ENCODE measurements at regions not wholly inside any gene's neighbourhood (a gene's known extent, or its start where the extent isn't known, plus 50 kb on each side); places are given as distances from the start of the nearest gene placed in this dataset.

- WGBS (ENCODE audit: low lambda C conversion rate): 3% methylated on average over 5 of the region's 5 CpGs
- ChIA-PET POLR2A (no interaction called here), CTCF (ENCODE audit: low intra/inter-chr PET ratio, low total read pairs) (no interaction called here)
- Histone ChIP-seq H2AFZ (ENCODE audit: low read length) (no peak overlapping the region), H3K36me3 (replicated peaks in 1 of 2; ENCODE audit: control insufficient read depth in 1 of 2, insufficient read depth in 2 of 2, low read length in 2 of 2) (no peaks in the 10 kb centered on the region), H3K4me2 (ENCODE audit: low read depth, low read length) (no peak overlapping the region), H3K27me3 (ENCODE audit: control insufficient read depth in 1 of 2, insufficient read depth in 2 of 2, low read length in 2 of 2) (no peaks in the 10 kb centered on the region), H3K27ac (ENCODE audit: extremely low read length, insufficient read depth, low read length) (no peak overlapping the region), H3K9ac (ENCODE audit: insufficient read depth, low read depth, low read length) (no peak overlapping the region), H3K79me2 (ENCODE audit: insufficient read depth, low read length) (no peaks in the 10 kb centered on the region), H3K4me3 (replicated peaks in 1 of 3; ENCODE audit: insufficient read depth in 1 of 3, low read depth in 2 of 3, low read length in 3 of 3) (no peak overlapping the region), H3K9me3 (ENCODE audit: low read length) (no peaks in the 10 kb centered on the region), H3K4me1 (ENCODE audit: insufficient read depth, low read length) (no peaks in the 10 kb centered on the region), H4K20me1 (ENCODE audit: insufficient read depth, low read length) (no peaks in the 10 kb centered on the region)
- BruUV-seq (replicated peaks): no TSS peak
- in situ Hi-C loops (cut with HindIII; ENCODE audit: extremely low pct_ligation_motif_present, low pct_unique_long_range_greater_than_20kb) (no loop called here), intact Hi-C loops (cut with micrococcal nuclease; ENCODE audit: unreplicated experiment) (no loop called here)
- no peak for ATAC-seq
- FAIRE-seq: no peak
- TF ChIP-seq E2F1 (CRISPR knock-in tag; IDR thresholded peaks at IDR 0.05) (no peak), SSRP1 (CRISPR knock-in tag; IDR thresholded peaks at IDR 0.05) (no peak)
- DNase-seq (ENCODE audit: low spot score): no peak
Measured at GRCh38 chr5:163757344-163757743, 251.9 kb downstream of the MAT2B start.

GRCh38 chr5:163758283-163758711, 252.9 kb downstream of the MAT2B start:
- TF ChIP-seq ETV5 (CRISPR knock-in tag; IDR thresholded peaks at IDR 0.05; ENCODE audit: borderline replicate concordance): no peak
- TF ChIP-seq LCORL (IDR thresholded peaks at IDR 0.05): peak; percentile 88
- TF ChIP-seq LCORL (CRISPR knock-in tag; IDR thresholded peaks at IDR 0.05): no peak
- no peaks in the 10 kb centered on the region for H3K27me3 ChIP-seq (ENCODE audit: control insufficient read depth in 1 of 2, insufficient read depth in 2 of 2, low read length in 2 of 2)
- ATAC-seq (no peak), DNase-seq (ENCODE audit: low spot score) (no peak), FAIRE-seq (no peak)
- H3K27ac ChIP-seq (ENCODE audit: extremely low read length, insufficient read depth, low read length): no peak overlapping the region
- no TSS peak for BruUV-seq (replicated peaks)
- H3K79me2 ChIP-seq (ENCODE audit: insufficient read depth, low read length): no peaks in the 10 kb centered on the region
- no peak overlapping the region for H3K4me2 ChIP-seq (ENCODE audit: low read depth, low read length)
- no peak overlapping the region for H2AFZ ChIP-seq (ENCODE audit: low read length)
- no peaks in the 10 kb centered on the region for H3K36me3 ChIP-seq (replicated peaks in 1 of 2; ENCODE audit: control insufficient read depth in 1 of 2, insufficient read depth in 2 of 2, low read length in 2 of 2)
- intact Hi-C loops (cut with micrococcal nuclease; ENCODE audit: unreplicated experiment): no loop called here
- H3K4me3 ChIP-seq (replicated peaks in 1 of 3; ENCODE audit: insufficient read depth in 1 of 3, low read depth in 2 of 3, low read length in 3 of 3): no peak overlapping the region
- no peaks in the 10 kb centered on the region for H4K20me1 ChIP-seq (ENCODE audit: insufficient read depth, low read length)
- no peaks in the 10 kb centered on the region for H3K4me1 ChIP-seq (ENCODE audit: insufficient read depth, low read length)
- no peaks in the 10 kb centered on the region for H3K9me3 ChIP-seq (ENCODE audit: low read length)
- in situ Hi-C loops (cut with HindIII; ENCODE audit: extremely low pct_ligation_motif_present, low pct_unique_long_range_greater_than_20kb): no loop called here
- H3K9ac ChIP-seq (ENCODE audit: insufficient read depth, low read depth, low read length): no peak overlapping the region
- 2% methylated on average over 2 of the region's 2 CpGs for WGBS (ENCODE audit: low lambda C conversion rate)
- POLR2A ChIA-PET: no interaction called here
- CTCF ChIA-PET (ENCODE audit: low intra/inter-chr PET ratio, low total read pairs): no interaction called here
